ENCODE measurements at regions not wholly inside any gene's neighbourhood (a gene's known extent, or its start where the extent isn't known, plus 50 kb on each side); places are given as distances from the start of the nearest gene placed in this dataset.

DNA sequence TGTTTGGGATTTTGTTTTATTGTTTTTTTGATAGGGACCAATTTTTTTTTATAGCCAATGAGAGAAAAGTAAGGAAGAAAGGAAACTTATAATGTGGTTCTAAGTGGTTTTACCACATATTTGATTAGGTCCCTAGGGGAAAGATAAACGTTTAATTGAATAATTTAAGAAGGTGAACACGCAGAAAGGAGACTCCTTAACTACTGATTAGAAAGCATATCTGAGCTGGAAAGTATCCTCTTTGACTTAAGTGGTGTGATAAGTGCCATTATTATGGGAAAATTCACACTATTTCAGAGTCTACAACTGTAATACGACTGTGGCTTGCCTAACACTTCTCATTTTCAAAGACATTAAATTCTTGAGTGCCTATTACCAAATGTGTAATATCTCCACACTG, 106.5 kb upstream of the GRAMD1B start:
- TF ChIP-seq CHD2 (IDR thresholded peaks at IDR 0.05; ENCODE audit: low read depth, low read length): no peak
- no peak for TF ChIP-seq FOXK2 (IDR thresholded peaks at IDR 0.05)
- no peak for TF ChIP-seq ZNF441 (CRISPR knock-in tag; IDR thresholded peaks at IDR 0.05; ENCODE audit: borderline replicate concordance)
- TF ChIP-seq EZH2 (conservative IDR thresholded peaks at IDR 0.05; ENCODE audit: low read depth, low read length): no peak
- no peak for TF ChIP-seq ZC3H4 (CRISPR knock-in tag; IDR thresholded peaks at IDR 0.05; ENCODE audit: borderline replicate concordance)
- TF ChIP-seq ZMYM2 (CRISPR knock-in tag; IDR thresholded peaks at IDR 0.05): no peak
- TF ChIP-seq SP2 (CRISPR knock-in tag; IDR thresholded peaks at IDR 0.05): no peak
- no peak for TF ChIP-seq ZNF713 (CRISPR knock-in tag; IDR thresholded peaks at IDR 0.05)
- TF ChIP-seq, protein P1, sequence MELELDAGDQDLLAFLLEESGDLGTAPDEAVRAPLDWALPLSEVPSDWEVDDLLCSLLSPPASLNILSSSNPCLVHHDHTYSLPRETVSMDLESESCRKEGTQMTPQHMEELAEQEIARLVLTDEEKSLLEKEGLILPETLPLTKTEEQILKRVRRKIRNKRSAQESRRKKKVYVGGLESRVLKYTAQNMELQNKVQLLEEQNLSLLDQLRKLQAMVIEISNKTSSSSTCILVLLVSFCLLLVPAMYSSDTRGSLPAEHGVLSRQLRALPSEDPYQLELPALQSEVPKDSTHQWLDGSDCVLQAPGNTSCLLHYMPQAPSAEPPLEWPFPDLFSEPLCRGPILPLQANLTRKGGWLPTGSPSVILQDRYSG (CRISPR knock-in tag; IDR thresholded peaks at IDR 0.05): no peak

All from HepG2 (cell line).